ENCODE measurements at regions not wholly inside any gene's neighbourhood (a gene's known extent, or its start where the extent isn't known, plus 50 kb on each side); places are given as distances from the start of the nearest gene placed in this dataset.
A peak's percentile ranks its signal among the peaks of the same experiment; 100 is the strongest.

GRCh38 chr7:131655447-131655846, 99.0 kb upstream of the PODXL start:
- TF ChIP-seq CTCF (conservative IDR thresholded peaks at IDR 0.05; ENCODE audit: low read depth, low read length), result no peak
- H3K4me3 ChIP-seq (IDR thresholded peaks at IDR 0.05; ENCODE audit: insufficient read depth, low read depth, low read length), result no peak overlapping the region
- no peak overlapping the region for H3K4me2 ChIP-seq
- no peak overlapping the region for H3K9ac ChIP-seq
- H3K27ac ChIP-seq, result no peak overlapping the region
- no peaks in the 10 kb centered on the region for H3K36me3 ChIP-seq (ENCODE audit: insufficient read depth)
- H2AFZ ChIP-seq (ENCODE audit: low read depth), result no peak overlapping the region
- no peaks in the 10 kb centered on the region for H3K4me1 ChIP-seq (ENCODE audit: low read depth, poor library complexity, severe bottlenecking)
- no peaks in the 10 kb centered on the region for H3K27me3 ChIP-seq (ENCODE audit: insufficient read depth, low read depth)
- no peaks in the 10 kb centered on the region for H3K79me2 ChIP-seq (ENCODE audit: insufficient read depth, low read depth)
- no peaks in the 10 kb centered on the region for H4K20me1 ChIP-seq (ENCODE audit: insufficient read depth)

- no peaks in the 10 kb centered on the region for H3K4me1 ChIP-seq (ENCODE audit: low read depth, poor library complexity, severe bottlenecking)
- H3K79me2 ChIP-seq (ENCODE audit: insufficient read depth, low read depth), result no peaks in the 10 kb centered on the region
- TF ChIP-seq CTCF (conservative IDR thresholded peaks at IDR 0.05; ENCODE audit: low read depth, low read length), result peak; percentile 94
- no peak overlapping the region for H3K4me2 ChIP-seq
- H3K36me3 ChIP-seq (ENCODE audit: insufficient read depth), result no peaks in the 10 kb centered on the region
- no peak overlapping the region for H3K4me3 ChIP-seq (IDR thresholded peaks at IDR 0.05; ENCODE audit: insufficient read depth, low read depth, low read length)
- no peak overlapping the region for H3K27ac ChIP-seq
- no peak overlapping the region for H3K9ac ChIP-seq
- peak overlapping the region; percentile 28; the same call in 1 of the 2 replicates for H2AFZ ChIP-seq (ENCODE audit: low read depth)
- no peaks in the 10 kb centered on the region for H3K27me3 ChIP-seq (ENCODE audit: insufficient read depth, low read depth)
- no peaks in the 10 kb centered on the region for H4K20me1 ChIP-seq (ENCODE audit: insufficient read depth)
These were observed 98.4 kb upstream of the PODXL start for GRCh38 chr7:131654668-131655326.

- H3K4me2 ChIP-seq, result no peak overlapping the region
- H3K27ac ChIP-seq, result no peak overlapping the region
- H2AFZ ChIP-seq (ENCODE audit: low read depth), result no peak overlapping the region
- no peak for TF ChIP-seq CTCF (conservative IDR thresholded peaks at IDR 0.05; ENCODE audit: low read depth, low read length)
- no peak overlapping the region for H3K4me3 ChIP-seq (IDR thresholded peaks at IDR 0.05; ENCODE audit: insufficient read depth, low read depth, low read length)
- H4K20me1 ChIP-seq (ENCODE audit: insufficient read depth), result no peaks in the 10 kb centered on the region
- H3K79me2 ChIP-seq (ENCODE audit: insufficient read depth, low read depth), result no peaks in the 10 kb centered on the region
- H3K27me3 ChIP-seq (ENCODE audit: insufficient read depth, low read depth), result no peaks in the 10 kb centered on the region
- H3K4me1 ChIP-seq (ENCODE audit: low read depth, poor library complexity, severe bottlenecking), result no peaks in the 10 kb centered on the region
- H3K9ac ChIP-seq, result no peak overlapping the region
- no peaks in the 10 kb centered on the region for H3K36me3 ChIP-seq (ENCODE audit: insufficient read depth)
These were observed 97.8 kb upstream of the PODXL start for GRCh38 chr7:131654249-131654558.

GRCh38 chr7:131653418-131654248, 97.2 kb upstream of the PODXL start:
- Histone ChIP-seq H3K27ac (no peak overlapping the region), H3K36me3 (ENCODE audit: insufficient read depth) (no peaks in the 10 kb centered on the region), H3K4me2 (no peak overlapping the region), H4K20me1 (ENCODE audit: insufficient read depth) (no peaks in the 10 kb centered on the region), H3K79me2 (ENCODE audit: insufficient read depth, low read depth) (no peaks in the 10 kb centered on the region), H3K4me3 (IDR thresholded peaks at IDR 0.05; ENCODE audit: insufficient read depth, low read depth, low read length) (no peak overlapping the region), H3K4me1 (ENCODE audit: low read depth, poor library complexity, severe bottlenecking) (no peaks in the 10 kb centered on the region), H2AFZ (ENCODE audit: low read depth) (no peak overlapping the region), H3K9ac (no peak overlapping the region), H3K27me3 (ENCODE audit: insufficient read depth, low read depth) (no peaks in the 10 kb centered on the region)
- no peak for TF ChIP-seq CTCF (conservative IDR thresholded peaks at IDR 0.05; ENCODE audit: low read depth, low read length)
